C4-2B (cell line): ENCODE measurements at regions not wholly inside any gene's neighbourhood (a gene's known extent, or its start where the extent isn't known, plus 50 kb on each side); places are given as distances from the start of the nearest gene placed in this dataset.

Experiments
- ZFX ChIP-seq: fragments of 450-650 bp; IDR thresholded peaks from 2 replicates; pipeline ENCODE4 v1.6.1; 2017
- TF ChIP-seq, protein P1 (sequence below): fragments of 450-650 bp; conservative IDR thresholded peaks from 2 replicates; pipeline ENCODE4 v1.5.1; 2017; ENCODE audit warnings: mild to moderate bottlenecking

DNA sequence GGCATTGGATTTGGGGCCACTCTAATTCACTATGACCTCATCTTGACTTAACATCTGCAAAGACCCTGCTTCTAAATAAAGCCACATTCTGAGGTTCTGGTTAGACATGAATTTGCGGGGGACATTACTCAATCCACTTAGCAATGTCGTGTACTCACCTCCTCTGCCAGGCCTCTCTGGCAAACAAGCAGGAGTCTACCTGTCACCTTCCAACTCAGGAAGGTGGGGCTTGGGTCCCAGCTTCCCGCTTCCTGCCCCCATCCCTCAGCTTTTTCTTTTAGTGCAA is 177.8 kb downstream of the PSMG1 start:
- TF ChIP-seq, protein P1, sequence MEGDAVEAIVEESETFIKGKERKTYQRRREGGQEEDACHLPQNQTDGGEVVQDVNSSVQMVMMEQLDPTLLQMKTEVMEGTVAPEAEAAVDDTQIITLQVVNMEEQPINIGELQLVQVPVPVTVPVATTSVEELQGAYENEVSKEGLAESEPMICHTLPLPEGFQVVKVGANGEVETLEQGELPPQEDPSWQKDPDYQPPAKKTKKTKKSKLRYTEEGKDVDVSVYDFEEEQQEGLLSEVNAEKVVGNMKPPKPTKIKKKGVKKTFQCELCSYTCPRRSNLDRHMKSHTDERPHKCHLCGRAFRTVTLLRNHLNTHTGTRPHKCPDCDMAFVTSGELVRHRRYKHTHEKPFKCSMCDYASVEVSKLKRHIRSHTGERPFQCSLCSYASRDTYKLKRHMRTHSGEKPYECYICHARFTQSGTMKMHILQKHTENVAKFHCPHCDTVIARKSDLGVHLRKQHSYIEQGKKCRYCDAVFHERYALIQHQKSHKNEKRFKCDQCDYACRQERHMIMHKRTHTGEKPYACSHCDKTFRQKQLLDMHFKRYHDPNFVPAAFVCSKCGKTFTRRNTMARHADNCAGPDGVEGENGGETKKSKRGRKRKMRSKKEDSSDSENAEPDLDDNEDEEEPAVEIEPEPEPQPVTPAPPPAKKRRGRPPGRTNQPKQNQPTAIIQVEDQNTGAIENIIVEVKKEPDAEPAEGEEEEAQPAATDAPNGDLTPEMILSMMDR: no peak
- no peak for TF ChIP-seq ZFX
